ENCODE measurements at regions not wholly inside any gene's neighbourhood (a gene's known extent, or its start where the extent isn't known, plus 50 kb on each side); places are given as distances from the start of the nearest gene placed in this dataset.
"Not testable (repeated sequence)": the region's sequence is repeated elsewhere in the genome, so short reads cannot be mapped to it uniquely, and the experiment has no call there.

DNA sequence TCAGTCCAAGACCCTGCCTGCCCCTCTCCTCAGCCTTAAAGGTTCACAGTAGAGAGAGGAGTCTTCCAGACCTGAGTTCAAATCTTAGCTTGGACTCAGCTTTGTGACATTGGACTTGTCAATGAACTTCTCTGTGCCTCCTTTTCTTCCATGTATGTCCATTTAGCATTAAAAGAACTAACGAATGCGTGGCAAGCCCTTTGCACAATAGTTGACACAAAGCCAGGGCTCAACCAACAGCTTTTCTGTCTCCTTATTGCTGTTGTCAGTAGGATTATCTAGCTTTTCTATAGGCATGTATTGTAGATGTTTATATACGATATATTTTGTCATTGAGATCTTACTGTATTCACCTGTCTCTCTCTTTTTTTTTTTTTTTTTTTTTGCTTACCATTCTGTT, 450.8 kb downstream of the PTPRU start:
- DNase-seq (ENCODE audit: low read depth, low spot score) = no peak
- peaks cover 23% of the 10 kb centered on the region for H3K4me1 ChIP-seq (ENCODE audit: insufficient read depth, insufficient read length)
- no peaks in the 10 kb centered on the region for H3K27me3 ChIP-seq (ENCODE audit: insufficient read depth, insufficient read length)
- H3K36me3 ChIP-seq (ENCODE audit: insufficient read depth, insufficient read length, low read length) = no peaks in the 10 kb centered on the region
- H3K9me3 ChIP-seq (ENCODE audit: insufficient read depth, low read length) = no peaks in the 10 kb centered on the region
- H3K4me3 ChIP-seq (ENCODE audit: insufficient read length, low read depth) = no peak overlapping the region
- TF ChIP-seq ZNF274 (IDR thresholded peaks at IDR 0.05; ENCODE audit: low read depth, low read length) (no peak), SUZ12 (IDR thresholded peaks at IDR 0.05; ENCODE audit: extremely low read depth, insufficient read depth, insufficient read length) (no peak), YY1 (IDR thresholded peaks at IDR 0.05; ENCODE audit: insufficient read depth, insufficient read length) (no peak)
- H3K9ac ChIP-seq (ENCODE audit: insufficient read length, low read depth) = no peak overlapping the region

DNA sequence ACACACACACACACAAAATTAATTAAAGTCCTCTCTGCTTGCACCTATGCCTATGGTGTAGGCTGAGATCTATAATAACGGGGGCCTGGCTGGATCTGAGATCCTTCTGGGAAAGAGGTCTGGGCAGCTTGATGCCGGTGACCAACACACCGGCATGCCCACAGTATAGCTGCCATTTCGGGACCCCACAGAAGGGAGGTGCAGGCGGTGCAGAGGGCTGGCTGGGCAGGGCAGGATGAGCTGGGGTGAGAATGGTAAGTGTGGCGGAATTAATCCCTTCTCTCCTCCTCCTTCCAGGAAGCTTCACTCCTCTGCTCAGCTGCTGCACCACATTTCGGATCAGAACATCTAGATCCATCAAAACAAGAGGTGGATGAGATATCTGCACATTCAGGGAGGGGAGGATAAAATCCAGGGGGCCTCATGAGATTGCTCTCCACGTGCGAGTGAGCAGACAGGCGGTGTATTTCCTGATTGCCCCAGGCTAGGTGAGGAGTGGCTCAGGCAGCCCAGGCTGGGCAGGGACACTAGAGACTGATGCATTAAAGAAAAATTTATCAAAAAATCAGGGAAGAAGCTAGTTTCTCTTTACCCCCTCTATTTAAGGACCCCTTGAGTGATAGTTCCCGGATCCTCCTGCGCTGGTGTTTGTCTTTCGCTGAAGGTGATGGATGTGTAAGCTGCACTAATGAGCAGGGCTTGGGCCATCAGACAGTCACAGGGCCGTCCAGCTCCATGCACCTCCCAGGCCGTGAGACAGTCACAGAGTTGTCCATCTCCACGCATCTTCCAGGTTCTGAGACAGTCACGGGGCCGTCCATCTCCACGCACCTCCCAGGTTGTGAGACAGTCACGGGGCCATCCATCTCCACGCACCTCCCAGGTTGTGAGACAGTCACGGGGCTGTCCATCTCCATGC, 449.9 kb downstream of the PTPRU start:
- H3K9ac ChIP-seq (ENCODE audit: insufficient read length, low read depth) = no peak overlapping the region
- no peaks in the 10 kb centered on the region for H3K27me3 ChIP-seq (ENCODE audit: insufficient read depth, insufficient read length)
- no peak overlapping the region for H3K4me3 ChIP-seq (ENCODE audit: insufficient read length, low read depth)
- H3K9me3 ChIP-seq (ENCODE audit: insufficient read depth, low read length) = no peaks in the 10 kb centered on the region
- peaks cover 25% of the 10 kb centered on the region for H3K4me1 ChIP-seq (ENCODE audit: insufficient read depth, insufficient read length)
- no peaks in the 10 kb centered on the region for H3K36me3 ChIP-seq (ENCODE audit: insufficient read depth, insufficient read length, low read length)
- TF ChIP-seq SUZ12 (IDR thresholded peaks at IDR 0.05; ENCODE audit: extremely low read depth, insufficient read depth, insufficient read length) = no peak
- no peak for TF ChIP-seq YY1 (IDR thresholded peaks at IDR 0.05; ENCODE audit: insufficient read depth, insufficient read length)
- no peak for TF ChIP-seq ZNF274 (IDR thresholded peaks at IDR 0.05; ENCODE audit: low read depth, low read length)
- DNase-seq (ENCODE audit: low read depth, low spot score) = no peak

DNA sequence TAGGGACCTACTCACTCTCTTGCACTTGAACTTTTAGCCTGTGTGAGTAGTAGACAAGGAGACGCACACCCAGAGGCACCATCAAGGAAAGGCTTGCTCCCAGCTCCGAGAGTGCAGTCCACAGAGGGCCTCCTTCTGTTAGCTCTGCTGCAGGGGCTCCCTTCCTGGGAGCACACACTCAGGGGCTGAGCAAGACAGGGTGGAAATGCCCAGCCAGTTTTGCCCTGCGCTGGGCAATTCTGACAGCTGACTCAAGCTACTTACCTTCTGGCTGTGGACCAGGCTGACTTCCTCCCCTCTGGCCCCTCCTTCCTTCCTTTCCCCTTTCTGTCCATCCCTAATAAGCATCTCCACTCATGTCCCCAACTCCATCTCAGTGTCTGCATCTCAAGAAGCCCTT, 449.1 kb downstream of the PTPRU start:
- peaks cover 25% of the 10 kb centered on the region for H3K4me1 ChIP-seq (ENCODE audit: insufficient read depth, insufficient read length)
- no peaks in the 10 kb centered on the region; the same call in 1 of the 2 replicates for H3K9me3 ChIP-seq (ENCODE audit: insufficient read depth, low read length)
- H3K27me3 ChIP-seq (ENCODE audit: insufficient read depth, insufficient read length) = no peaks in the 10 kb centered on the region
- H3K4me3 ChIP-seq (ENCODE audit: insufficient read length, low read depth) = no peak overlapping the region
- H3K36me3 ChIP-seq (ENCODE audit: insufficient read depth, insufficient read length, low read length) = no peaks in the 10 kb centered on the region
- no peak overlapping the region for H3K9ac ChIP-seq (ENCODE audit: insufficient read length, low read depth)
- TF ChIP-seq YY1 (IDR thresholded peaks at IDR 0.05; ENCODE audit: insufficient read depth, insufficient read length) (no peak), ZNF274 (IDR thresholded peaks at IDR 0.05; ENCODE audit: low read depth, low read length) (no peak), SUZ12 (IDR thresholded peaks at IDR 0.05; ENCODE audit: extremely low read depth, insufficient read depth, insufficient read length) (no peak)
- no peak for DNase-seq (ENCODE audit: low read depth, low spot score)

DNA sequence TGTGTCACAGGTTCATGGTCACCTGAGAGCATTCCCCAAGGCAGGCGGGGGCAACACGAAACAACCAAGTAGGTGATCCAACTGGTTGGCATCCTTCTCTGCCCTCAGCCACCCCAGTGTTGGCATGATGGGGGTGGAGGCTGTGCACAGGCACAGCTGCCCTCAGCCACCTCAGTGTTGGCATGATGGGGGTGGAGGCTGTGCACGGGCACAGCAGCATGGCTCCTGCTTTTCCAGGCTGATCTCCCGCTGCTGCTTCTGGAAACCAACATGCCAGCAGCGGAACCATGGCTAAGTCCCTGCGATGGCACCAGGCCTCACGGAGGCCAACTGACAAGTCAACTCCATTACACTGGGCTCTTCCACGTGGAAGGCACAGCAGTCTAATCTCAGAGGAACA, 447.8 kb downstream of the PTPRU start:
- DNase-seq (ENCODE audit: low read depth, low spot score) = no peak
- H3K9me3 ChIP-seq (ENCODE audit: insufficient read depth, low read length) = peaks cover 4% of the 10 kb centered on the region; the same call in 1 of the 2 replicates
- no peaks in the 10 kb centered on the region for H3K27me3 ChIP-seq (ENCODE audit: insufficient read depth, insufficient read length)
- no peaks in the 10 kb centered on the region for H3K36me3 ChIP-seq (ENCODE audit: insufficient read depth, insufficient read length, low read length)
- H3K4me3 ChIP-seq (ENCODE audit: insufficient read length, low read depth) = no peak overlapping the region
- peaks cover 25% of the 10 kb centered on the region for H3K4me1 ChIP-seq (ENCODE audit: insufficient read depth, insufficient read length)
- H3K9ac ChIP-seq (ENCODE audit: insufficient read length, low read depth) = no peak overlapping the region
- TF ChIP-seq YY1 (IDR thresholded peaks at IDR 0.05; ENCODE audit: insufficient read depth, insufficient read length) (no peak), SUZ12 (IDR thresholded peaks at IDR 0.05; ENCODE audit: extremely low read depth, insufficient read depth, insufficient read length) (no peak), ZNF274 (IDR thresholded peaks at IDR 0.05; ENCODE audit: low read depth, low read length) (no peak)

DNA sequence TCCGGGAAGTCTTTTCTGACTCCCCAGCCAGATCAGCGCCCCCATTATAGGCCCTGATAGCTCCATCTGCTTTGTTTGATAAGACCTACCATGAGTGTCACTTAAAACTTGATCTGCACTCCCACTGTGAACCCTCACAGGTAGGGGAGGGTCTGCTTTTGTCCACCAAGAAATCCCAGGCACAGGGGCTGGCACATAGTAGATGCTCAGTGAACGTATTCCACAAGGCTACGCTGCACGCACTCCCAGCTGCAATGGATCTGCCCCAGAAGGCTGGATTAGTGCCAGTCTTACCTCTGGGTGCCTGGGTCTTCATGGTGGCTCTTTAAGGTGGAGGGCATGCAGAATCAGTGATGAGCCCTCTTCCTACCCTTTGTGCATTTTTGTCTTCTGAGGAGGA, 447.1 kb downstream of the PTPRU start:
- Histone ChIP-seq H3K4me3 (ENCODE audit: insufficient read length, low read depth) (no peak overlapping the region), H3K27me3 (ENCODE audit: insufficient read depth, insufficient read length) (no peaks in the 10 kb centered on the region), H3K4me1 (ENCODE audit: insufficient read depth, insufficient read length) (peaks cover 21% of the 10 kb centered on the region), H3K36me3 (ENCODE audit: insufficient read depth, insufficient read length, low read length) (no peaks in the 10 kb centered on the region), H3K9ac (ENCODE audit: insufficient read length, low read depth) (no peak overlapping the region), H3K9me3 (ENCODE audit: insufficient read depth, low read length) (peaks cover 4% of the 10 kb centered on the region; the same call in 1 of the 2 replicates)
- TF ChIP-seq SUZ12 (IDR thresholded peaks at IDR 0.05; ENCODE audit: extremely low read depth, insufficient read depth, insufficient read length) (no peak), YY1 (IDR thresholded peaks at IDR 0.05; ENCODE audit: insufficient read depth, insufficient read length) (no peak), ZNF274 (IDR thresholded peaks at IDR 0.05; ENCODE audit: low read depth, low read length) (no peak)
- no peak for DNase-seq (ENCODE audit: low read depth, low spot score)

DNA sequence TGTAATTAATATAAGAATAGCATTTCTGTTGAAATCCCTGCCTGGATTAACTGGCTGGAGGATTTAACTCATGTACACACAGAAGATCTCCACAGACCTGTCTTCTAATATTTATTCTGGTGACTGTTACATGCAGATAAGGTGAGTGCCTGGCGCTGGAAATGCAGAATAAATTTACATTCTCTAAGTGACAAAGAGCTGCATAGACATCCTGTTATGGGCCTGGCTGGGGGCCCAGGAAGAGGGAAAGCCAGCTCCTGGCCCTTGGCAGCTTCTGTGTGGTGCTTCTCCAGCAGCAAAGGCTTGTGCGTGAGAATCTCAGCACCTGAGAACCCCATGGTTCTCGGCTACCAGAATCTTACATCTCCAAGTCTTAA, 446.6 kb downstream of the PTPRU start:
- Histone ChIP-seq H3K4me3 (ENCODE audit: insufficient read length, low read depth) (no peak overlapping the region), H3K9me3 (ENCODE audit: insufficient read depth, low read length) (peaks cover 4% of the 10 kb centered on the region; the same call in 1 of the 2 replicates), H3K36me3 (ENCODE audit: insufficient read depth, insufficient read length, low read length) (no peaks in the 10 kb centered on the region), H3K9ac (ENCODE audit: insufficient read length, low read depth) (no peak overlapping the region), H3K4me1 (ENCODE audit: insufficient read depth, insufficient read length) (peaks cover 21% of the 10 kb centered on the region), H3K27me3 (ENCODE audit: insufficient read depth, insufficient read length) (no peaks in the 10 kb centered on the region)
- DNase-seq (ENCODE audit: low read depth, low spot score) = no peak
- TF ChIP-seq SUZ12 (IDR thresholded peaks at IDR 0.05; ENCODE audit: extremely low read depth, insufficient read depth, insufficient read length) = no peak
- no peak for TF ChIP-seq ZNF274 (IDR thresholded peaks at IDR 0.05; ENCODE audit: low read depth, low read length)

DNA sequence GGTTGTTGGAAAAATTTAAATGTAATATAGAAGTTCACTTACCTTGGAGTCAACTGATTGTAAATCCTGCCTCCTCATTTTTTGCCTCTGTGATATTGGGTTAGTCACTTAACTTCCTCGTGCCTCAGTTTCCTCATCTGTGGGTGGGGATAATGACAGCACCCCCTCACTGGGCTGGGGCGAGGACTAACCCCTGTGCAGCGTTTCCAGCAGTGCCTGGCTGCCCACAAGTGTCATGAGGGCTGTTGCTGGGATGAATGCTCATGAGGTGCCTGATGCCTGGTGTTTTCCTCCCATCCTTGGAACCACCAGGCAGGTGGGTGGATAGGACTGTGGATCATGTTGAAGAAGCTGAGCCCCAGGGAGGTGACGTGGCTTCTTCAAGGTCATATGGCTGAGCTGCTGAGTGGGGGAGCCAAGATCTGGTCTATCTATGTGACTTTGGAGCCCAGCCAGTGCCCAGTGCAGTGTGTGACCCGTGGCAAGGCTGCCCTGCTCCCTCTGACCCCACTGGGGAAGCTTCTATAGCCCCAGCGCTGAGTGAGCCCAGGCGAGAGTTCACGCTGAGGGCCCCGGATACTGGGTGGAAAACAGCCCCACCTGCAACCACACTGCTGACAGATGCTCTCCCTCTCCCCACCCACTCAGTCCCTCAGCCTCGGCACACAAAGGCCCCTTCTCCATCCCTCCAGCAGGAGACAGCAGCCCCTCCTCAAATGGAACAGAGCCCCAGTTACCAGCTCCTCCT, 446.0 kb downstream of the PTPRU start:
- Histone ChIP-seq H3K9ac (ENCODE audit: insufficient read length, low read depth) (no peak overlapping the region), H3K27me3 (ENCODE audit: insufficient read depth, insufficient read length) (no peaks in the 10 kb centered on the region), H3K4me3 (ENCODE audit: insufficient read length, low read depth) (no peak overlapping the region), H3K36me3 (ENCODE audit: insufficient read depth, insufficient read length, low read length) (no peaks in the 10 kb centered on the region), H3K9me3 (ENCODE audit: insufficient read depth, low read length) (peaks cover 4% of the 10 kb centered on the region; the same call in 1 of the 2 replicates), H3K4me1 (ENCODE audit: insufficient read depth, insufficient read length) (peaks cover 17% of the 10 kb centered on the region)
- DNase-seq (ENCODE audit: low read depth, low spot score) = no peak
- no peak for TF ChIP-seq SUZ12 (IDR thresholded peaks at IDR 0.05; ENCODE audit: extremely low read depth, insufficient read depth, insufficient read length)
- TF ChIP-seq YY1 (IDR thresholded peaks at IDR 0.05; ENCODE audit: insufficient read depth, insufficient read length) = no peak
- no peak for TF ChIP-seq ZNF274 (IDR thresholded peaks at IDR 0.05; ENCODE audit: low read depth, low read length)

DNA sequence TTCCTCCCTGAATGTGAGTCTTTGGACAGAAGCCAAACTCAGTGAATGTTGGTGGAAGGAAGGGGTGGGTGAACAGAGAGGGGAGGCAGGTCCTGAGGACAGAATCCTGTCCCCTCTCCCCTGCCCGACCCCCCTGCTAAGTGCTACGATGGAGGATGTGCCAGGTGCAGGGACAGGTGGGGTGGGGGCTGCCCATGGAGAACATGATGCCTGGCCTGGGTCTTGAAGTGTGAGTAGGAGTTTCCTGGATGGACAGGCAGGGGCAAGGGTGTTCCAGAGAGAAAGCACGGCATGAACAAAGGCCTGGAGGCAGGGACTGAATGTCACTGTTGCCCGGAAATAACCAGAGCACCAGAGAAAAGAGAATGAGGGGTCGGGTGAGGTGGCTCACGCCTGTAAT, 445.1 kb downstream of the PTPRU start:
- not testable (repeated sequence) for H3K36me3 ChIP-seq (ENCODE audit: insufficient read depth, insufficient read length, low read length); H3K4me3 ChIP-seq (ENCODE audit: insufficient read length, low read depth); DNase-seq (ENCODE audit: low read depth, low spot score); H3K9me3 ChIP-seq (ENCODE audit: insufficient read depth, low read length); H3K27me3 ChIP-seq (ENCODE audit: insufficient read depth, insufficient read length); H3K9ac ChIP-seq (ENCODE audit: insufficient read length, low read depth)
- peaks cover 15% of the 10 kb centered on the region for H3K4me1 ChIP-seq (ENCODE audit: insufficient read depth, insufficient read length)

All from NT2/D1 (cell line).